ENCODE measurements at regions not wholly inside any gene's neighbourhood (a gene's known extent, or its start where the extent isn't known, plus 50 kb on each side); places are given as distances from the start of the nearest gene placed in this dataset.
"Not testable (repeated sequence)": the region's sequence is repeated elsewhere in the genome, so short reads cannot be mapped to it uniquely, and the experiment has no call there.

- TF ChIP-seq POLR2AphosphoS5 (IDR thresholded peaks at IDR 0.05): no peak
- TF ChIP-seq POLR2A (IDR thresholded peaks at IDR 0.05): no peak
- no peak for TF ChIP-seq CTCF (IDR thresholded peaks at IDR 0.05)
- Histone ChIP-seq H3K27me3 (no peaks in the 10 kb centered on the region), H3K36me3 (no peaks in the 10 kb centered on the region), H3K4me1 (no peaks in the 10 kb centered on the region), H3K4me3 (no peak overlapping the region), H3K9me3 (no peaks in the 10 kb centered on the region), H3K27ac (no peak overlapping the region)
- intact Hi-C loops (cut with DNase I; ENCODE audit: low total_unique reads): no loop called here
- DNase-seq (ENCODE audit: low spot score in 2 of 2): no peak
Observed at GRCh38 chr10:17527514-17528146, 73.2 kb upstream of the ST8SIA6 start.

- intact Hi-C loops (cut with DNase I; ENCODE audit: low total_unique reads); H3K4me1 ChIP-seq; DNase-seq (ENCODE audit: low spot score in 2 of 2): not testable (repeated sequence)
Observed at GRCh38 chr10:17526571-17526970, 72.2 kb upstream of the ST8SIA6 start.

GRCh38 chr10:17523917-17524316 is 69.5 kb upstream of the ST8SIA6 start:
- intact Hi-C loops (cut with DNase I; ENCODE audit: low total_unique reads): no loop called here
- TF ChIP-seq POLR2A (IDR thresholded peaks at IDR 0.05): no peak
- Histone ChIP-seq H3K27me3 (no peaks in the 10 kb centered on the region), H3K36me3 (no peaks in the 10 kb centered on the region), H3K4me3 (no peak overlapping the region), H3K9me3 (no peaks in the 10 kb centered on the region), H3K4me1 (no peaks in the 10 kb centered on the region), H3K27ac (no peak overlapping the region)
- no peak for DNase-seq (ENCODE audit: low spot score in 2 of 2)

More at GRCh38 chr10:17526571-17526970, 72.2 kb upstream of the ST8SIA6 start:
- H3K27ac ChIP-seq, H3K4me3 ChIP-seq, H3K27me3 ChIP-seq, H3K36me3 ChIP-seq, H3K9me3 ChIP-seq: not testable (repeated sequence)

GRCh38 chr10:17523246-17523753 is 68.9 kb upstream of the ST8SIA6 start:
- no peak for DNase-seq (ENCODE audit: low spot score in 2 of 2)
- Histone ChIP-seq H3K27ac (no peak overlapping the region), H3K9me3 (no peaks in the 10 kb centered on the region), H3K27me3 (no peaks in the 10 kb centered on the region), H3K4me3 (no peak overlapping the region), H3K36me3 (no peaks in the 10 kb centered on the region), H3K4me1 (no peaks in the 10 kb centered on the region)
- intact Hi-C loops (cut with DNase I; ENCODE audit: low total_unique reads): no loop called here
- TF ChIP-seq POLR2A (IDR thresholded peaks at IDR 0.05): no peak
- no peak for TF ChIP-seq CTCF (IDR thresholded peaks at IDR 0.05)
- no peak for TF ChIP-seq POLR2AphosphoS5 (IDR thresholded peaks at IDR 0.05)

GRCh38 chr10:17522269-17522668 is 67.9 kb upstream of the ST8SIA6 start:
- DNase-seq (ENCODE audit: low spot score in 2 of 2); H3K4me3 ChIP-seq; H3K4me1 ChIP-seq; H3K27me3 ChIP-seq; H3K36me3 ChIP-seq; intact Hi-C loops (cut with DNase I; ENCODE audit: low total_unique reads); H3K9me3 ChIP-seq; H3K27ac ChIP-seq: not testable (repeated sequence)

- Histone ChIP-seq H3K27me3 (no peaks in the 10 kb centered on the region), H3K4me1 (no peaks in the 10 kb centered on the region), H3K27ac (no peak overlapping the region), H3K4me3 (no peak overlapping the region), H3K36me3 (no peaks in the 10 kb centered on the region), H3K9me3 (no peaks in the 10 kb centered on the region)
- TF ChIP-seq POLR2A (IDR thresholded peaks at IDR 0.05): no peak
- DNase-seq (ENCODE audit: low spot score in 2 of 2): no peak
- intact Hi-C loops (cut with DNase I; ENCODE audit: low total_unique reads): no loop called here
Observed at GRCh38 chr10:17519457-17519856, 65.1 kb upstream of the ST8SIA6 start.

- intact Hi-C loops (cut with DNase I; ENCODE audit: low total_unique reads): no loop called here
- H3K9me3 ChIP-seq: no peaks in the 10 kb centered on the region
- no peak for DNase-seq (ENCODE audit: low spot score in 2 of 2)
- no peaks in the 10 kb centered on the region for H3K27me3 ChIP-seq
- H3K36me3 ChIP-seq: no peaks in the 10 kb centered on the region
- TF ChIP-seq POLR2A (IDR thresholded peaks at IDR 0.05) (no peak), CTCF (IDR thresholded peaks at IDR 0.05) (no peak), POLR2AphosphoS5 (IDR thresholded peaks at IDR 0.05) (no peak)
- H3K4me1 ChIP-seq: no peaks in the 10 kb centered on the region
- H3K27ac ChIP-seq: no peak overlapping the region
- no peak overlapping the region for H3K4me3 ChIP-seq
Observed at GRCh38 chr10:17518338-17518737, 63.9 kb upstream of the ST8SIA6 start.

All from breast epithelium (tissue), 4 donors.